GM12872 (cell line): ENCODE measurements at regions not wholly inside any gene's neighbourhood (a gene's known extent, or its start where the extent isn't known, plus 50 kb on each side); places are given as distances from the start of the nearest gene placed in this dataset.

Experiments used
- TF ChIP-seq, protein P1 (sequence below): IDR thresholded peaks from 3 replicates; pipeline ENCODE4 v1.5.1; 2011; ENCODE audit warnings: low read depth, mild to moderate bottlenecking, low read length, moderate library complexity; ENCODE audit not compliant: insufficient read depth

DNA sequence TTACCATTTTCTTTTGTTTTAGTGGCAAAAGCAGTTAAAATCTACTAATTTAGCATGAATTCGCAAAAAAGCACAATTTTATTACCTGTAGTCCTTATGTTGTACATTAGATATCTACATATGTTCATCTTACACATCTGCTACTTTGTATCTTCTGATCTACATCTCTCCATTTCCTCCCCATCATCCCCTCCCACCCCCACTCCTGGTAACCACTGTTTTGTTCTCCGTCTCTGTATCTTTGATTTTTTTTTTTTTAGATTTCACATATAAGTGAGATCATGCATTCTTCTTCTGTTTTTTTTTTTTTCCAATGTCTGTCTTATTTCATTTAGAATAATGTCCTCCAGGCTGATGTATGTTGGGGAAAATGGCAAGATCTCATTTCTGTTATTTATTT, 922.7 kb downstream of the VRK1 start:
- TF ChIP-seq, protein P1, sequence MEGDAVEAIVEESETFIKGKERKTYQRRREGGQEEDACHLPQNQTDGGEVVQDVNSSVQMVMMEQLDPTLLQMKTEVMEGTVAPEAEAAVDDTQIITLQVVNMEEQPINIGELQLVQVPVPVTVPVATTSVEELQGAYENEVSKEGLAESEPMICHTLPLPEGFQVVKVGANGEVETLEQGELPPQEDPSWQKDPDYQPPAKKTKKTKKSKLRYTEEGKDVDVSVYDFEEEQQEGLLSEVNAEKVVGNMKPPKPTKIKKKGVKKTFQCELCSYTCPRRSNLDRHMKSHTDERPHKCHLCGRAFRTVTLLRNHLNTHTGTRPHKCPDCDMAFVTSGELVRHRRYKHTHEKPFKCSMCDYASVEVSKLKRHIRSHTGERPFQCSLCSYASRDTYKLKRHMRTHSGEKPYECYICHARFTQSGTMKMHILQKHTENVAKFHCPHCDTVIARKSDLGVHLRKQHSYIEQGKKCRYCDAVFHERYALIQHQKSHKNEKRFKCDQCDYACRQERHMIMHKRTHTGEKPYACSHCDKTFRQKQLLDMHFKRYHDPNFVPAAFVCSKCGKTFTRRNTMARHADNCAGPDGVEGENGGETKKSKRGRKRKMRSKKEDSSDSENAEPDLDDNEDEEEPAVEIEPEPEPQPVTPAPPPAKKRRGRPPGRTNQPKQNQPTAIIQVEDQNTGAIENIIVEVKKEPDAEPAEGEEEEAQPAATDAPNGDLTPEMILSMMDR = no peak

- TF ChIP-seq, protein P1 = no peak
Measured at GRCh38 chr14:97723351-97723750, 926.2 kb downstream of the VRK1 start.

- TF ChIP-seq, protein P1 = no peak
Measured at GRCh38 chr14:97723819-97724218, 926.6 kb downstream of the VRK1 start.

DNA sequence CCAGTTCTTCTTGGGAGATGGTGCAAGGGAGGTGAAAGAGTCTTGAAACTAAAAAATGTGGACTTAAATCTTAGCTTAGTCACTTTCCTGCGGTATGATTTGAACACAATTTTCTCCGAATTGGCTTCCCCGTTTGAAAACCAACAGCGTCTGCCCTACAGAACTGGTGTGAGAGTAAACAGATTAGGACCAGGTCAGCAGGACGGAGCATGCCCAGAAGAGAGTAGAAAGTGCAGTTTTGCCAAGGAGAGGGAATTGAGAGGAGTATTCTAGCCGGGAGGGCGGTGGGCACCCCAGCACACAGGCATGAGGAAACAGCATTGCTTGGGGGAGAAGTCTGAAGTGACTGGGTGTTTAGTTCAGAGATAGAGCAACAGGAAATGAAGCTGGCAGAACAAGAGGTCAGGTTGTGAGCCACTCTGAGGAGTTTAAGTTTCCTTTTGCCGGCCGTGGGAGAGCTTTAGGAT, 927.1 kb downstream of the VRK1 start:
- TF ChIP-seq, protein P1 = no peak

GRCh38 chr14:97726676-97727075, 929.5 kb downstream of the VRK1 start:
- TF ChIP-seq, protein P1 = no peak

GRCh38 chr14:97730706-97731105, 933.5 kb downstream of the VRK1 start:
- TF ChIP-seq, protein P1 = no peak

DNA sequence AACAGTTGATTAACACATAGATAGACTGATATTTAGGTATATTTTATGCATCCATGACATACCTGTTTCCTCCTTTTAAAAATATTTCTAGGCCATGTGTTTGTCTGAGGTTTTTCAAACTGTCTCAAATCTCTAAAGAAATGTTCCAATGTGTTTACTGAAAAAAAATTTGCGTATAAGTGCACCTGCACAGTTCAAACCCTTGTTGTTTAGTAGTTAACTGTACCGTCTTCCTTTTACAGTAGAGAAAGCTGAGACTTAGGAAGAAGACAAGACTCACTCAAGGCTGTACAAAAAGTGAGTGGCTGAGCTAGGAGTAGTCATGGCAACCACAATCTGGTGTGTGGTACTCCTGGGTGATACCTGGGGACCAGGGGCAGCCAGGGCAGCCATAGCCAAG, 934.6 kb downstream of the VRK1 start:
- TF ChIP-seq, protein P1 = no peak

DNA sequence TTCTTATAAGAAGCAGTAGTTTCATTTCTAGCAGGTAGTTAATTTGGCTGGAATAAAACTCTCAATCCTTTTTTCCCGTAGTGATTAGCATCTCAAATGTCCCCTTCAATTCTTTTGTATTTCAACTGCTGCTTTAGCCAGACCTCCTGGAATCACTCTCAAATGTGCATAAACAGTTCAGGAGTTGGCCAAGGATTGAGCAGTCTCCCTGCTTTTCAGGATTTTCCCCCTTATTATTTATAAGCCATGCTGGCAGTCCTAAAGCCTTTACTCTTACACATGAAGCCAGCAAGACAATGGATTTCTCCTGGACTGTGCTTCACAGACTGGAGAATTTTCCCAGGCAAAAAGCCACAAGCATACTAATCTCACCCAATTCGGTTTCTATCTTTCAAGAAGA, 950.1 kb downstream of the VRK1 start:
- TF ChIP-seq, protein P1 = no peak
